Large intestine (tissue), 3 donors: ENCODE measurements at regions not wholly inside any gene's neighbourhood (a gene's known extent, or its start where the extent isn't known, plus 50 kb on each side); places are given as distances from the start of the nearest gene placed in this dataset.

ENCODE experiments used
- DNase-seq, 2 donors: peaks; one replicate each; pipeline versions ENCODE4 v3.0.0 to v3.0.0-alpha.2; 2013
- H3K27ac ChIP-seq: one replicate; pipeline ENCODE4 v1.5.1; 2013; ENCODE audit warnings: low read length
- H3K27me3 ChIP-seq: 2 replicates; pipeline ENCODE4 v1.6.1; 2013; ENCODE audit warnings: low read length; ENCODE audit not compliant: control insufficient read depth, insufficient read depth
- H3K36me3 ChIP-seq: 2 replicates; pipeline ENCODE4 v1.6.1; 2013; ENCODE audit warnings: low read length; ENCODE audit not compliant: control insufficient read depth, insufficient read depth
- H3K4me1 ChIP-seq: one replicate; pipeline ENCODE4 v1.6.1; 2013; ENCODE audit warnings: low read length; ENCODE audit not compliant: control insufficient read depth, insufficient read depth
- H3K4me3 ChIP-seq: one replicate; pipeline ENCODE4 v1.5.1; 2013; ENCODE audit warnings: low read length
- H3K9me3 ChIP-seq: one replicate; pipeline ENCODE4 v1.6.1; 2013; ENCODE audit warnings: mild to moderate bottlenecking, low read depth, low read length, moderate library complexity; ENCODE audit not compliant: control insufficient read depth
- WGBS: methylation state at CpG from one replicate; pipeline ENCODE4 v1.1.5; 2013; ENCODE audit warnings: low lambda C conversion rate; ENCODE audit not compliant: insufficient coverage; 5-methylcytosine and 5-hydroxymethylcytosine counted together

DNA sequence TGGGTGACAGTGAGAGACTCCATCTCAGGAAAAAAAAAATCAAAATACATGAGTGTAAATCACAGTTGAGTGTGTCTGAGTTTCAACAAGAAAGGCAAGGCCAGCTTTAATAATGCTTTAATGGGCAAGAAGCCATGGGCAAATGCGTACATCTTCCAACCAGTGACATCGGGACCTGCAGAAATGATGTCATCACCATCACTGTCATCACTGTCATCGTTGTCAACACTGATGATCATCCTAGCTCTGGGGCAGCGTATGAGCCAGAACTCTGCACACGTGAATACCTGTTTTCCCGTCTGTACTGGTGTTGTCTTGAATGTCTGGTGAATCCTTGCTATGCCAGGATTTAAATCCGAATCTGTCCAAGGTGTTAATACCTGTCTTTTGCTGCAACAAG lies 712.5 kb downstream of the BRD1 start:
- 100% methylated on average over 1 of the region's 7 CpGs for WGBS
- H3K4me1 ChIP-seq, result no peaks in the 10 kb centered on the region
- H3K27ac ChIP-seq, result no peak overlapping the region
- H3K27me3 ChIP-seq, result no peaks in the 10 kb centered on the region
- no peak for DNase-seq
- no peak overlapping the region for H3K4me3 ChIP-seq
- H3K9me3 ChIP-seq, result no peaks in the 10 kb centered on the region
- H3K36me3 ChIP-seq, result no peaks in the 10 kb centered on the region

DNA sequence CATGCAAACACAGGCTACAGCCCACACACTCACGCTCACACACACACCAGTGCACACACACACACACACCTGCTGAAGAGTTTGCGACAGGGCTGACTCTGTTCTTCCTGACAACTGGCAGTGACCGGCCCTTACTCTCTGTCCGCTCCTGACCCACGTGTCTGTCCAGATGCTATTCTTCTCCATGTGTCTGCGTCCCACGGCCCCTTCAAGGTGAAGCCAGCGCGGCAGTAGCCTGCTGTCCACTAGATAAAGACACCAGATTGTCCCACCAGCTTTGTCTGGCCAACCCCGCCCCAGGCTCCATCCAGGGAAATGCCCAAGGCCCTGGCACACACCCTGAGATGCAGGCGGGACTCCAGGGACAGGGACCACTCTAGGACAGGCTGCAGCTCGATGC lies 713.9 kb downstream of the BRD1 start:
- DNase-seq, result no peak
- H3K4me3 ChIP-seq, result no peak overlapping the region
- H3K27ac ChIP-seq, result no peak overlapping the region
- no CpG with 5 or more reads among the region's 12 CpGs for WGBS
- no peaks in the 10 kb centered on the region for H3K27me3 ChIP-seq
- no peaks in the 10 kb centered on the region for H3K4me1 ChIP-seq
- H3K9me3 ChIP-seq, result no peaks in the 10 kb centered on the region
- H3K36me3 ChIP-seq, result no peaks in the 10 kb centered on the region

DNA sequence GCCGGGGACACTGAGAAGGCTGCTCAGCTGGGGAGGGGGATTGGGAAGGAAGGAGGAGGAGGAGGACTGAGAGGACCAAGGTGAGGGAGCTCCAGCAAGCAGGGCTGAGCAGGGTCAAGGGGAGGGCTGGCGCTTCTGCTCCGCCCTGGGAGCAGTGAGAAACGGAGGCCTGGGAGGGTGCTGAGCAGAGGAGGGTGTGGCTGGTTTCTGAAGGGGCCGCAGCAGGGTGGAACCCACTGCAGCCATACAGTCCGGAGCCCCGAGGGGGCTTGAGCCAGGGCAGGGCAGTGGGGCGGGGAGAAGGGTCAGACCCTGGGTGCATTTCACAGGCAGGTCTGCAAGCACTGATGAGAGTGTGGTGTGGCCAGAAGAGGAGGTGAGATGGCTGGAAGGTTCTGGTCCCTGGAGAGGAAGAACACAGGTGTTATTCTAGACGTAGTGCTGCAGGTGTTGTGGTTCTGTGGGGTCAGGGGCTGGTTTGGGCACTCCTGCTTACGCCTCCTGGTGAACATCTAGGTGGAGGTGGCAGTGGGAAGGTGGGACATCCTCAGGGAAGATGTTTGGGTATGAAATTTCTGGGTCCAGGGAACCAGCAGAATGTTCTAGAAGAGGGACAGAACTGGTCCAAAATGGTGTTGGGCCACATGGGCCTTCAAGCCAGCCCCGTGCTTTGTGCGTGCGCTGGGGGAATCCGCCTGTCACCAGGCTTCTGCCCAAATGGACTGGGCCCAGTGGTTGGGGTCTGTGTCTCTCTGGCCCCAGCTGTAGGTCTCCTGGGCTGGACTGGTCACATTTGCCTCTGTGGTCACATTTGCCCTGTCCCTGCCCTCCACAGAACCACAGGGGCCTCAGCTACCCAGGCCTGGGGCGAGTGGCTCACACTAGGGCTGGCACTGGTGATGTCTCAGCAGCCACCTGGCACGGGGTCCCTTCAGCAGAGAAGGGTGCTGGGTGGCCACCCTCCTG lies 714.7 kb downstream of the BRD1 start:
- DNase-seq, result no peak
- H3K27me3 ChIP-seq, result no peaks in the 10 kb centered on the region
- H3K9me3 ChIP-seq, result no peaks in the 10 kb centered on the region
- no peaks in the 10 kb centered on the region for H3K4me1 ChIP-seq
- H3K4me3 ChIP-seq, result no peak overlapping the region
- H3K27ac ChIP-seq, result no peak overlapping the region
- WGBS, result no CpG with 5 or more reads among the region's 16 CpGs
- H3K36me3 ChIP-seq, result no peaks in the 10 kb centered on the region

DNA sequence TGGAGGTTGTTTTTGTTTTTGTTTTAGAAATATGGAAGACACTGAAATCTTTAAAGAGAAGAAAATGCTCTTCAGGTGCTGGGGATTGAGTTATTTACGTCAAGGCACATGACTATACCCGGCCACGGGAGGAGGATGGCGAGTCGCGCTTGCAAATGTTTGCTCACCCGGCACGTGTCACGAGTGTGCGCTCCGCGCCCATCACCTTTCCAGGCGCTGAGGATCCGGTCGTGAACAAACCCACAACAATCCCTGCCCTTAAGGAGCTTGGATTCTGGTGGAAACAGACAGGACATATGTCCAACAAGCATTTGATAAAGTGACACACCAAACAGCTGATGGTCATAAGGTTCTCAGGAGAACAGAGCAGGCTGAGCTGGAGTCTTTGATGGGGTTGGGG lies 715.5 kb downstream of the BRD1 start:
- Histone ChIP-seq H3K36me3 (no peaks in the 10 kb centered on the region), H3K4me3 (no peak overlapping the region), H3K27ac (no peak overlapping the region), H3K9me3 (no peaks in the 10 kb centered on the region), H3K27me3 (no peaks in the 10 kb centered on the region), H3K4me1 (no peaks in the 10 kb centered on the region)
- no CpG with 5 or more reads among the region's 15 CpGs for WGBS
- no peak for DNase-seq

DNA sequence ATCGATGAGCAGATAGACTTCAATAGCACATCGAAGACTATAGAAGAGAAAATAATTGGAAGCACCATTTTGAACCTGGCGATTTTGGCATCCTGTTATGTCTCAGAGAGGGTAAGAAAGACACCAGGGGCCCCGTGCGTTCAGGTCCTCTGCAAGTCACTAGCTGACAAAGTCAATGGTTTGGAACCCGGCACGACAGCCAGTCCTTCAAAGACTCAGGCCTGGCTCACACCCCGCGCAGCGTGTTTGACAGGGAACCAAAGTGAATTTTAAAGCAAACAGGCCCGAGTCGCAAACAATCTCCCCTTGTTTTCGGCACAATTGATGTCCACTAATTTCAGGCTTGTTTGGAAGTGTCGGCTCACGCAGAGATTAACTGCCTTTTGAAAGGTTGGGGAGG lies 716.6 kb downstream of the BRD1 start:
- no peaks in the 10 kb centered on the region for H3K4me1 ChIP-seq
- H3K27ac ChIP-seq, result no peak overlapping the region
- WGBS, result 93% methylated on average over 2 of the region's 15 CpGs
- DNase-seq, result no peak
- H3K27me3 ChIP-seq, result no peaks in the 10 kb centered on the region
- no peak overlapping the region for H3K4me3 ChIP-seq
- no peaks in the 10 kb centered on the region for H3K36me3 ChIP-seq
- no peaks in the 10 kb centered on the region for H3K9me3 ChIP-seq

DNA sequence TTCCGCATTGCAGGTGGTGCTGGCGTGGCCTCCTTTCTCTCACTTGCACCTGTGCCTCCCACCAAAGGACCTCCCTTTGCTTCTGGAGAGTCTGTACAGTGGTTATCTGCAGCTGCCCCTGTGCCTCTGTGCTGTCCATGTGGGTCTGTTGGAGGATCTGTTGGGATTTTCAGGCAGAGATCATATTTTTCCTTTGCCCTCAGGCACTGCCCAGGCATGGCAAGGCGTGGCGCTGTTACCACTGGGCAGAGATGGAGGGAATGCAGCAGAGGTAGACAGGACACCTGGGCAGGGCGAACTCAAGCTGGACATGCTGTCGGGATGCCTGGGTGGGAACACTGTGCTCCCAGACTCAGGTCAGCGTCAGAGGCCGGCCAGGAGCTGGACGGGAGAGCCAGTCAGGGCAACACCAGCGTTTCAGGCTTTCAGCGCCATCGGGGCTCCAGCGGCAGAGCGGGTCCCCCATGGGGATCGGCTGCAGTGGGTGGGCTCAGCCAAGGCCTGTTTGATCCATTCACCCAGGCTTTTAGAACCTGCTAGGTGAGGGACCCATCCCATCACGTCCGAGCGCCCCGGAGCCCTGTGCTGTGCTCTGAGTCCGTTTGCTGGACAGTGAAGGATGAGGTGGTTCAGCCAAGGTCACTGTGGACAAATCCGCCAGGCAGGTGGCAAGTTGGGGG lies 718.9 kb downstream of the BRD1 start:
- Histone ChIP-seq H3K9me3 (no peaks in the 10 kb centered on the region), H3K4me1 (no peaks in the 10 kb centered on the region), H3K36me3 (no peaks in the 10 kb centered on the region), H3K27ac (no peak overlapping the region), H3K27me3 (no peaks in the 10 kb centered on the region), H3K4me3 (no peak overlapping the region)
- no peak for DNase-seq
- no CpG with 5 or more reads among the region's 21 CpGs for WGBS

DNA sequence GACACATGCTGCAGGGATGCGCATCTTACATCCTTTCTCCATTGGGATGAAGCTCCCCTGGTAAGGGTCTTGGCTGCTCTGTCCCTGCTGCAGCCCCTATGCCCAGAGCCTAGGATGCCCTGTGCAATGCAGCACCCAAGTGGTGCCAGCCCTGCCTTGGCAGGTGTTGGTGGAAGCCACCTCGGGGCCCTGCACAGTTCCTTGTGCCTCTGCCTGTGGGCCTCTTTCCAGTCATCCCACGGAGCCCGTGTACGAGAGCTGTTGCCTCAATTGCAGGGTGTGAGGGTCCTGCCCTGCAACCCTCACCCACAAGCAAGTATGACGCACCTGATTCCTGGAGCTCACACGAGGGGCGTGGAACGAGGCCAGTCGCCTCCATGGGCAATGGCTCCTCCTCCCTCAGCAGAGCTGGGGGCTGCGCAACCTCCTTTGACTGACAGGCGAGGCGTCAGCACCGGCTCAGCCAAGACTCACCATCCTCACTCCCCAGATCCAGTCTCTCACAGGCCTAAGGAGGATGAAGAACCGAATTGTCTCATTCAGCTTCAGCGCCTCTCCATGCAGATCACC lies 719.6 kb downstream of the BRD1 start:
- WGBS, result no CpG with 5 or more reads among the region's 16 CpGs
- Histone ChIP-seq H3K4me3 (no peak overlapping the region), H3K27ac (no peak overlapping the region), H3K36me3 (no peaks in the 10 kb centered on the region), H3K4me1 (no peaks in the 10 kb centered on the region), H3K9me3 (no peaks in the 10 kb centered on the region), H3K27me3 (no peaks in the 10 kb centered on the region)
- no peak for DNase-seq

DNA sequence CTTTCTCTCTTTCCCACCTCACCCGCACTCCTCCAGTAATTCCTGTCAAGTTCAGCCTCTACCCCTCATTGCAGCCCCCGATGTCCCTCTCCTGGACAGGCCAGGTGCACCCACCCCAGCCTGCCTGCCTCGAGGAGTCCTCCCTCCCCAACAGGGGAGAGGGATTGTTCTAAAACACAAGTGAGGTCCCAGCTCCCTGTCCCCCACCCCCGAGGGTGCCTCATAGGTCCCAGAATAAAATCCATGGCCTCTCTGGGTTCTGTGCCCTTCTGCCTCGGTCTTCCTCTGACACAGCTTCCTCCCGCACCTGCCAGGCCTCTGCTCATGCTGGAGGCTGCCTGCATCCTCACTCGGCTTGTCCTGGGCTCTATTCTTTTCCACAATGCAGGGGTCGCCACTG lies 720.1 kb downstream of the BRD1 start:
- H3K27ac ChIP-seq, result no peak overlapping the region
- no peaks in the 10 kb centered on the region for H3K27me3 ChIP-seq
- H3K9me3 ChIP-seq, result no peaks in the 10 kb centered on the region
- no peak for DNase-seq
- H3K4me3 ChIP-seq, result no peak overlapping the region
- no peaks in the 10 kb centered on the region for H3K36me3 ChIP-seq
- no CpG with 5 or more reads among the region's 8 CpGs for WGBS
- no peaks in the 10 kb centered on the region for H3K4me1 ChIP-seq

DNA sequence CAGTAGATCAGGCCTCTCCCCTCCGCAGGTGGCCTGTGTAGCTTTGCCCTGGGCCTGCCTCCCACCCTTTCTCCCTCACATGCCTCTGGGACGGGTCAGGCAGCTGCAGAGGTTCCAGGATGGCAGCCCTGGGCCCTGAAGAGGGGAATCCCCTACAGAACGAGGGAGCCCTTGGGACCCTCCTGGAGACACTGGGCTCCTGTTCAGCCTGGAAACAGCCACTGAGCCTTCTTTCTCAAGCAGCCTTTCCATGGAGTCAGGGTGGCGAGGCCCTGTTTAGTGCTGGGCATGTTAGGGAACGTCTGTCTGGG lies 720.9 kb downstream of the BRD1 start:
- H3K36me3 ChIP-seq, result no peaks in the 10 kb centered on the region
- H3K9me3 ChIP-seq, result no peaks in the 10 kb centered on the region
- no peak overlapping the region for H3K27ac ChIP-seq
- DNase-seq, result no peak
- H3K27me3 ChIP-seq, result no peaks in the 10 kb centered on the region
- WGBS, result no CpG with 5 or more reads among the region's 5 CpGs
- H3K4me1 ChIP-seq, result no peaks in the 10 kb centered on the region
- H3K4me3 ChIP-seq, result no peak overlapping the region

DNA sequence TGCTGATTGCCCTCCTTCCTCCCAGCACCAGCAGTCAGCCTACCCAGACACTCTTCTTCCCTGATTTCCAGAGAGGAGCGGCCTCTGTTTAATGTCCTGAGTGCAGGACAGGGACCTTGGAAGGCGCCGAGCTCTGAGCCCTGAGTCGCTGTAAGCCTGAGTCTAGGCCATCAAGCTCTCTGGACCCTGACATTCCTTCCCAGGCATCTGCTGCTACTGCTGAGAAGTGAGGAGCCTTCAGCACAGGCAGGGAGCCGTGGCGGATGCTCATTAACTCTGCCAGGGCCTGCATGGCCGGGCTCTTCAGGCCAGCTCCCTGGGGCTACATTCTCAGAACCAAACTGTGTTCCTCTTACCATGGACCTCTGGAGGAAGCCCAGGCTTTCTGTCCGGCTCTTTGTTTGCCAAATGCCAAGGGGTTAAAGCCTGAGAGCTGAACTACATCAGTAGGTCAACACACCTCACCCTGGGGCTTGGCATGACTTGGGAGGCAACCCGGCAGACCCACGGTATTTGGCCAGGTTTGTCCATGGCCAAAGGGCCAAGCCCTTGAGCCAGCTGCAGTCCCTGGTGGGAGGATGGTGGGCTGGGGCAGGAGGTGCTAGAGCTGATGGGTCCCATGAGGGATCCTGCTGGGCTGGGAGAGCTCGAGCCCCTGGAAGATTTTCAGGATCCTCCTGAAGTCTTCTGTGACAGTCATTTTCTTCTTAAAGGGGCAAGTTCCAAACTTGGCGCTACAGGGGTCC lies 721.4 kb downstream of the BRD1 start:
- no CpG with 5 or more reads among the region's 12 CpGs for WGBS
- no peaks in the 10 kb centered on the region for H3K4me1 ChIP-seq
- no peak for DNase-seq
- no peak overlapping the region for H3K27ac ChIP-seq
- no peak overlapping the region for H3K4me3 ChIP-seq
- H3K9me3 ChIP-seq, result no peaks in the 10 kb centered on the region
- H3K27me3 ChIP-seq, result no peaks in the 10 kb centered on the region
- no peaks in the 10 kb centered on the region for H3K36me3 ChIP-seq
